ENCODE measurements at regions not wholly inside any gene's neighbourhood (a gene's known extent, or its start where the extent isn't known, plus 50 kb on each side); places are given as distances from the start of the nearest gene placed in this dataset.
"Not testable (repeated sequence)": the region's sequence is repeated elsewhere in the genome, so short reads cannot be mapped to it uniquely, and the experiment has no call there.

DNA sequence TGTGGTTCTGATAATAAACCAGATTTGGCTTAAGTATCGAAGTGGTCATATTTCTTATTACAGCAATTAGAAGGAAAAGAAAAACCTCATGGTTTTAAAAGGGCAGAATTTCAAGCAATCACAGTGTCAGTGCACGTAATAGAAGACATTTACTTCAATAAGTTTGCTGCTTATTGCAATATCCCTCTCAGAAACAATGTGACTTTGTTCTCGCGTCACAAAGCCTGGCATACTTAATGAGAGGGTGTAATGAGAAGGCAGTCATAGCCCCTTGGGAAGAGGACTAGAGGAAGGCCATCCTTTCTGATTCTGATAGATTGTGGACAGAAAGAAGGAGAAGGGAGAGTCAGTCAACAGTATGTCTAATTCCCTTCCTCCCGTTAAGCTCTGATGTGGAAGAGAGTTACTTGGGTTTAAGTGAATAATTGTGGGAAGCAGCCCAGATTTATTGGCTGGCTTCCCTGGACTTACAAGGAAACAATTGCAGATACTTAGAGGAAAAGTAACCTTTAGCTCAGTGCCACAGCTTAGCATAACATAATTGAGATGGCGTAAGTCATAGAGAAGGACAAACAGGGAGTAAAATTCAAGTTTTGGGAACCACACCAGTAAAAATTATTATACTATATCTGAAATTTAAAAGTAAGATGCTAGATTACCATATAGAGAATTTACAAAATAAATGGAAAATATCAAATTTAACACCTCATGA lies 738.2 kb downstream of the PRIM2 start:
- not testable (repeated sequence) for ATAC-seq; DNase-seq (ENCODE audit: low spot score)

DNA sequence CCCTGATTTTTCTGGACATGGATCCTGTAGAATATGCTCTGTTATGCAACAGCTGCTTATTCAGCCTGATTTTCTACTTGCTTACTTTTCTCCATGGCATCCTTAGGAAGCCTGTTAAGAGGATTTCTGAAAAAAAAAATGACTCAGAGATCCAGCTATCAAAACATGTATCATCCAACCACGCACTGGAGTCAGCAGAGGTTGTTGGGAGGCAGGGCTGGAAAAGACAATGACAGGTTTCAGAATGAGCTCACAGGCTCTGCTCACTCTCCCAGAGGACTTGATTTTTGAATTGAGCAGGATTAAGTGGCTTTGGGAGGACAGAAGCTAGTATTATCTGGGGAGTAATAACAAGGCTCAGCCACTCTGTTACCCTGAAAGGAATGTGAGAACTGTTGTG lies 742.3 kb downstream of the PRIM2 start:
- not testable (repeated sequence) for ATAC-seq; DNase-seq (ENCODE audit: low spot score)

DNA sequence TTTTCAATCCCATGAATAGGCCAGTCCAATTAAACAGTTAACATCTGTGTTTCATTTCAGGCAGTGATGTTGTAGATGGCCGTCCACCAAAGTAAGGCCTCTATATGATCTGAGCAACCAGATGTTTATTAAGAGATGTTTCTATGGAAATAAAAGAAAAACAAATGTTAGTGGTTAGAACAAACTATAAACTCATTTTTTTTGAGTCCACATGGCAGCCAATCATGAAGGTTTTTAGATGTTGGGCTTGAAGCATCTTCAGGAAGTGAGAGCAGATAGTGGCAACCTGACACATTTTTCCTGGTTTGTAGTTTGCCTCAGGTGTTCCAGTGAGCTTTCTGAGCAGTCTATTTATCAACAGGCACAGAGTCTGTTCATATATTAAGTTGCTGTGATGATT lies 746.1 kb downstream of the PRIM2 start:
- ATAC-seq, result not testable (repeated sequence)

DNA sequence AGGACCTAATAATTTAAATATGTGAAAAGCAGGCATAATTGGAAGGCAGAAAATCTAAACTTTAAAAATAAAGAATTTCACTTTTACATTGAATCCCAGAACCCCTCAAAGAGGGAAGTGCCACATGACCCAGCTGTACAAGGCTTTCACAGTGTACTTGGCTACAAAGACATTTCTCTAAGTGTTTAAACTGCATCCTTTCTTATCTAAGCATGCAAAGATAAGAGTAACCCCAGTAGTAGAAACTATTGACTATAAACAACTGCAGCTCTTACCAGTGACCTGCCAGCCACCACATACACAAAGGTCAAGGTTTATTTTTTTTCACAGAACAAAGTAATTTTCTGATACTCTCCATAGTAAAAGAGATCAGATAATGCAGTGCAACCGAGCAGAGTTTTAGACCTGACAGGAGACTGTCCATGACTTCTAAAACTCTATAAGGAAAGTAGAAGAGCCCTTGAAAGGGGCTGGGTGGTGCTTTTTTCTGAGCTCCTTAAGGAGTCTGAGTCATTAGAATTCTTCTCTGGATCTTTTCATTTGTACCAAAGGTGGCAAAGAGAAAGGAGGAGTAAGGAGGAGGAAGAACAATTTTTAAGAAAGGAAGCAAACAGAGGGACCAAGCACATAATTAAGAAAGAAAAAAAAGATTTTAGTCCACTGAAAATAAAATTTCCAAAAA lies 750.6 kb downstream of the PRIM2 start:
- not testable (repeated sequence) for DNase-seq (ENCODE audit: low spot score); ATAC-seq

More for the DNA sequence above, 746.1 kb downstream of the PRIM2 start:
- not testable (repeated sequence) for DNase-seq (ENCODE audit: low spot score)

DNA sequence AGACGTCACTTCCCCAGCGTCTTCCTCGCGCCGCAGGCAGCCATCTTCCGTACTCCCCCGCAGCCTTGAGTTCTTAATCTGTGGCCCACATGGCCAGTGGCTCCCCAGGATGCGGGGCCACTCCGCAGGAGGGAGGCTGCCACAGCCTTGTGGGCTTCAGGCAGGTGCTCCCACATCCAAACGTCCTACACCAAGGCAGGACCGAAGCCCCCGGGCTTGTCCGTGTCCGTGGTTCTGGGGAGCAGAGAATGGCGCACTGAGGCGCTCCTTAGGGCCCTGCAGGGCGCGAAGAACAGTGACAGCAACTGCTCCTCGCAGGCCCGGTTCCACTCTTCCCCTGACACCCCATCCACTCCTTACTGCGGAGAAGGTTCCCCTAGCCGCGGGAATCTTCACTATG lies 755.8 kb downstream of the PRIM2 start:
- ATAC-seq, result no peak

DNA sequence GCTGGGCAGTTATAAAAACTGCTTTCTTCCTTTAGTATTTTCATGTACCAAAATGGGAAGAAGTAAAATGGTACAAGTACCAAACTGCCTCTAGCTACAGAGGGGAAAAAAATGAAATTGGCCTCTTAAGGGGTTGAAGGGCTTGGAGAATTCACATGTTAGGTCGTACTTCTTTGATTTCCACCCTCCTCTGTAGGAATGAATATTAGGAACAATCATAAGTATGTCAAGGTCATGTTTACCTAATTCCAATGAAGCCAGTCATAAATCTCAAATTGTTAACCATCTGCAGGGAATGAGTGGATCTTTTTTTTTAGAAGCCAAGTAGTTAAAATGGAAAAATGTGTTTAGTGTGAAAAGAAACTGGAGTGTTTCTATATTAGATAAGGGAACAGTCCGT lies 772.6 kb downstream of the PRIM2 start:
- not testable (repeated sequence) for ATAC-seq; DNase-seq (ENCODE audit: low spot score)

More for the DNA sequence above, 755.8 kb downstream of the PRIM2 start:
- DNase-seq (ENCODE audit: low spot score), result no peak

DNA sequence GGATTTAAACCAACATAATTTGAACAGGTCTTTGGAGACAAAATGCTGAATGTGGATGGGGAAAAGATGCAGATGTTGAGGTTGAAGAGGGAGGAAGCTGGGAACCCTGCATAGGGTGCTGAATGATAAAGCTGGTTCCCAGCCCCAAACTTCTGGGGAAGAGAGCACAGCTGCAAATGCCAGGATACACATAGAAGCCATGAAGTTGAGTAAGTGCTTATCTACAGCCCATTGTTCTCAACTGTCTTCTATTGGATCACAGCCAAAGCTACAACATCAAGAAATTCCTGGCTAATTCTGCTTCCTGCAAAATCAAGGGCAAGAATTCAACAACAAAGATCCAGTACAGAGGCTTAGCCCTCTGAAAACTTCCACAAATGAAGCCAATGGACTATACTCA lies 779.8 kb downstream of the PRIM2 start:
- not testable (repeated sequence) for DNase-seq (ENCODE audit: low spot score); ATAC-seq

DNA sequence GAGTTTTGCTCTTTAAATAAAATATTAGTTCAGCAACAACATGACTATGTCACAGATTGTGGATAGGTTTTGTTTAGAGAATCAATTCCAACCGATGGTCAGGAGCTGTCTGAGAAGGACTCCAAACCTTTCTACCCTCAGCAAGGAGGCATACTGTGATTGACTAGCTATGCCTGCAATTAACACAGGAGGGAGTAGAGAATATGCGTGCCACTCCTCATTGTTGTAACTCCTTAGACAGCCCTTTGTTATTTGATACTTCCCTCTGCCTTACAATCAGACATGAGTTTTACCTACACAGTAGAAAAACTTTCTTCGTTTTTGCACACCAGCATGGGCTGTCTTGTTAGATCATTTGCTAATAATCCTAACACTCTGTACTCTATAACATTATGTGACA lies 796.5 kb downstream of the PRIM2 start:
- no peak for ATAC-seq
- no peak for DNase-seq (ENCODE audit: low spot score)

DNA sequence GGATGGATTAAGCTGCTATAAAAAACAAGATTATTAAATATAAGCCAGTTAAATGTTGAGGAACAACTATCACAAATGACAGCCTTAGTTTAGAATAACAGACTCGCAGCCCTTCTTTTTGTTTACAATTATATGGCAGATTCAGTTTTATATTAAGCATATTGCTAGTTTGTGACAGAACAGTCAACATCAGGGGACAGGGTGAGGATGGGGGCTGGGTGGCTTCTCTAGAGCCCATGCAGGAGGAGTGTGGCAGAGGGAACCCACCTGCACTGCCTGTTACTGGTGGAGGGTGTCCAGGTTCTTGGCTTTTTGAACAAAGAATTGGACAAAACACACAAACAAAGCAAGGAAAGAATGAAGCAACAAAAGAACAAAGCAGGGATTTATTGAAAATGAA lies 799.7 kb downstream of the PRIM2 start:
- not testable (repeated sequence) for DNase-seq (ENCODE audit: low spot score); ATAC-seq

DNA sequence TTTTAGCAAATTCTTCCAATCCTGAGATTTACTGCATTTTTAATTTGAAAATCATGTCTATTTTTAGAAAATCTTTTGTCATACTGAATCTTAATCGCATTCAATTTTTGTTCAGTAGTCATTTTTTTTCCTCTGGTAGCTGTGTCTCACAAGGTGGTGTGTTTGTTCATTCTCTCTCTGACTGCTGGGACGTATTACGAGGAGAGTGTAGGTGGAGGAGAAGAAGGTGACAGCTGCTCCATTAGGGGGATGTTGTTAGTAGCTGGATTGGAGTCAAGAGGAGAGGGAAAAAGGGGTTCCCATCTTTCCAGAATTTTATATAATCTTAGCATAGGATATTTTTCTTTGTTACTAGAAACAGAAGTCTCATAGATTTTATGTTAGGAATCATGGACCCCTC lies 804.2 kb downstream of the PRIM2 start:
- not testable (repeated sequence) for ATAC-seq; DNase-seq (ENCODE audit: low spot score)

DNA sequence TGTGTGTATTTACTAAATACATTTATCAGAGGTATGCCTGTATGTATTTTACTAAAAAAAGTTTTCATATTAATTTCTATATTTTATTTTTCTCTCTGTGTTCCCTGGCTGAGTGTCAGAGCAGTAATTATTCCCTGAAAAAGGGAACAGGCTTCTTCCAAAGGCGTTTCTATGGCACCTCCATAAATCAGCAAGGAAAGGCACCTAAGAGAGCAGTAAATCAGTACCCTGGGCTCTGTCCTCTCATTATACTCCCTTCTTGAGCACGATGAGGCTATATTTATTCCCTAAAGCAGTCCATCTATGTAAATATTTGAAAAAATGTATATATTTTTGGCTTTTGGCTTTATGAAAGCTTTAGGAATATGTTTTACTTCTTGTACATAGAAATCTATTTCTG lies 806.3 kb downstream of the PRIM2 start:
- not testable (repeated sequence) for DNase-seq (ENCODE audit: low spot score); ATAC-seq

DNA sequence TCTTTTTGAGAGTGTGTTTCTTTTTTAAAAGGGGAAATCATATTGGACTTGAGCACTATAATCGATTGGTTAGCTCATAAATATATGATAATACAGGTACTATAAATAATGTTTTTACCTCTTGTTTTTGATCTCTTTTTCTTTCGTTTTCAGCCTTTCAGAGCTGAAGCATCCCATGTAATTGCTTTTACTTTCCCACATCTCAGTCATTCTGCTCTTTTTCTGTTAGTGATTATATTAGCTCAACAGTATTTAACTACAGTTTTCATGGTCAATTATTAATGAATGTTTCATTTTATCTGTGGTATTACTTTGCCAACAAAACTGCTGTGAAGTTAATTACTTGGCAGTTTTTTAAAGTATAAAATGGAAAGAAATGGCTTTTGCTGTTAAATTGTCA lies 811.1 kb downstream of the PRIM2 start:
- ATAC-seq; DNase-seq (ENCODE audit: low spot score): not testable (repeated sequence)

DNA sequence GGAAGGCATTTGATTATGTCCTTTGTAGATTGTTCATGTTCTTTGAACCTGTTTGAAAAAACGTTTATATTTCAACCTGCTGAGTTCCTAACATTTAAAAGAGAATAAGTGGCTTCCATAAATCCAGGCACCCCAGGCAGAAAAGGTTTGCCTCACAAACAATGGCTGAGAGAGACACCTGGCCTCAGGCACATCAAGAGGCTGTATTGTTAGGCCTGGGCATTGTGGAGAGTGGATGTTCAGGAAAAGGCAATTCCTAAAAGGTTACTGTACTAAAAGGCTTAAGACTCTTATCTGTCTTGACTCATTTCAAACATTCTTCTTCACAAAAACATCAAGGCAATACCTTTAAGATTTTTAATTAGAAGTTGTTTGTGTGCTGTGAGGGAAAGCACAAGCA lies 811.7 kb downstream of the PRIM2 start:
- DNase-seq (ENCODE audit: low spot score); ATAC-seq: not testable (repeated sequence)

DNA sequence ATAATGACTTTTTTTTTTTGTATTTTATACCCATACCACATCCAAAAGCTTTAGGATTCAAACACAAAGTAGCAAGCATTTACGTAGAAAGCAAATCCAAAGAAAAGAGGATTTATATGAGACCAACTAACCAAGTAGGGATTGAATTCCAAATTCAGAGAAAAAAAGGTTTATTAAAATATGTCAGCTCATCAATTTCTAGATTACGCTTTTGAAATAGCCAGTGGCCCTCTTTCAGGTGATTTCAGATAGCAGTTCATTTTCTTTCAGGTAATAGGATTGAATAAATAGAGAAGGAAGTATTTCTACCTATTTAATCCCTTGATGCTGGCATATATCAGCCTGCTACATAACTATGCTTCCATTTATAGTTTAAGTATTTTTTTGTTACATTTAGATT lies 822.3 kb downstream of the PRIM2 start:
- ATAC-seq; DNase-seq (ENCODE audit: low spot score): not testable (repeated sequence)

DNA sequence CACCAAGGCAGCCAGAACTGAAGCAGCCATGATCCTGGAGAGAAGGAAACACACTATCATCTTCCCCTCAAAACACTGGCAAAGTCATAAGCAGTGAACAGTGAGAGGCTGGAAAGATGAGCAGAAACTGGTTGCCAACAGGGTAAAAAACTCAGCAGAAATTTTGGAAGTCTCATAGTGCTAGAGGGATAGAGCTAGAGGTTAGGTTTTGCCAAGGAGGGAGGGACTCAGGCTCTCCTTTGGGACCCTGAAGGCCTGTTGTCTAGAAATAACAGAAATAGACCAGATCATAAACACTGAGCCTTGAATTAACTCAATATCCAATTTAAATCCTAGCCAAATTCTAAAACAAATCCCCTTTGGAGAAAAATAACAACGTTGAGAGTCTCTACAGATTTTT lies 853.6 kb downstream of the PRIM2 start:
- DNase-seq (ENCODE audit: low spot score); ATAC-seq: not testable (repeated sequence)

DNA sequence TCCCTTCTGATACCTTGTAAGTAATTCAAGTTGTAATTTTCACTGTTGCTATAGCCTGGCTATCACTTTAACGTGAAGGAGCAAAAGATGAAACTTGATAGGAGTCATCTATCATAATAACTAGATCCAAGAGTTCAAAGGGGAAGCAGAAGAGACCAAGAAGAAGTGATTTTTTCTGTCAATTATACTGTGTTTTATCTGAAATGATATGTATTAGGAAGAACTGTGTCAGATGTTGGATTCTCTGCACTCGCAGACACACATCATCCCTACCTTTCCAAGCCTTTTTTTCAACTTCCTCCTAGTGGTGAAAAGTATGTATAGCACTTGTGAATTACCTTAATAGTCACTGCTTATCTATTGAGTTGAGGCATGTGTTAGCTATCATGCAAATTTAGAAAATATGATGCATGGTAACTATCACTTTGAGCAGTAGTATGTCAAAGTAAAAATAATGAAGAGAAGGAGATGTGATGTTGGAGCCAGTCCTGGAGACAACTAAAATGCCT lies 864.2 kb downstream of the PRIM2 start:
- not testable (repeated sequence) for DNase-seq (ENCODE audit: low spot score)
- peak; percentile 75 for ATAC-seq

DNA sequence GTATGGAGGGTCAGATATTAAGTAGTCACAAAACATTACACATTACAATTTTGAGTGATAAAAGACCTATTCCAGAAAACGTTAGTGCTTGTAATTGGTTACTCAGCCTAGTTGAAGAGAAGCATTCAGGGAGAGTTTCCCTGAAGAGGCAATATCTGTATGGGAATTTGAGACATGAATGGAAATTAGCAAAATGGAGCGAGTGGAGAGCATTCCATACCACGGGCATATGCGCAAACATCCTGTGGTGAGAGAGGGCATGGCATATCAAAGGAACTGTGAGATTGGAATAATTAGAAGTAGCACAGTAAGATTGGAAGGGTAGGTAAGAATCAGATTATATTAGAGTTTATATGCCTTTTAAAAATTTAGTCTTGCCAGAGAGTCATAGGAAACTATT lies 867.9 kb downstream of the PRIM2 start:
- not testable (repeated sequence) for ATAC-seq

DNA sequence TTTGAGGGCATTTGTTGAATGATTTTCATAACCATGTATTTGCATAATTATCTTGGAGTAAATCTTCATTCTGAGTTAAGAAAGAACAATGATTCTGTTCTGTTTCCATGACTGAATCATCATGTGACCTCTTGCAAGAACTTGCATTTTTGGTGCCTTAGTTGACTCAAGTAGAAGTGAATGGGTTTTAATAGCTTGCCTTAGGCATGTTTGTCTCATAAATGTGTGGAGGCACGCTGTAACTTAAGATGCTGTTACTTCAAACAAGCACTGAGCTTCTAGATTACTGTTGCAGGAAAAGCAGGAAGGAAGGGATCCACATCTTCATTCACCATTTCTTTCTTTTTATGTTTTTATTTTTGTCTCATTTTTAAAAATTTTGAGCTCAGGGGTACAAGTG lies 875.8 kb downstream of the PRIM2 start:
- not testable (repeated sequence) for ATAC-seq; DNase-seq (ENCODE audit: low spot score)

More for the DNA sequence above, 867.9 kb downstream of the PRIM2 start:
- not testable (repeated sequence) for DNase-seq (ENCODE audit: low spot score)

DNA sequence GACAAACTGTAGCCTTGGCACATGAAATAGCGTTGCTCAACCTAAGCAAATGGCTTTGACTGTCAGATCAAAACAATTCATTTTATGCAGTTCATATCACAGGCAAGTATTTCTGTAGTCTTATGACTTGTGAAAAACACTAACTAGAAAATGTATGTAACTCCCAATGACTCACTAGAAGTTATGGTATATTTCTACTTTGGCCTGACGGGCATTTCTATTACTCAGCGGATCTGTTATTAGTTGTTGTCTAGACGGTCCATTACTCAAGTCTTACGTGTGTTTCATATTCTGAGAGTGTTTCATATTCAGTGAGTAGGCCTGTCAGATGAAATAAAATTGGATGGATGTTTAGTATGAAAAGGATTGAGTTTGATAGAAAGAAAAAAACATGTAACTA lies 880.9 kb downstream of the PRIM2 start:
- ATAC-seq, result no peak
- no peak for DNase-seq (ENCODE audit: low spot score)

DNA sequence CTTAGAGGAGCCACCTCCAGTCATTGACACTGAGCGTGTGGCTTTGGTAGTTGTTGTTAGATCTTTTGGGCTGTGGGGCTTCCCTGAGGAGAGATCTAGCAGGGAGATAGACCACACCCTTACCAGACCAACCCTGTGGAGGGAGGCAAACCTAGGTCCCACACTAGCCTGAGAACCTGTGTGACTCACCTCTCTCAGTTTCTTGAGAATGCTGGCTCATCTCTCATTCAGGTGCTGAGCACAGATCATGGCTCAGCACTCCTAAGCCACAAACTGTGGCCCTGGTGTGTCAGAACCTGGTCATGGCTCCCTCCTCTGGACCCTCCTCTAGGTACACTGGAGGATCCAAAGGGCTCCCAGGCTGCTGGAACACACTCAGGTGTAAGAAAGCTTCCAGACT lies 919.7 kb downstream of the PRIM2 start:
- ATAC-seq; DNase-seq (ENCODE audit: low spot score): not testable (repeated sequence)

DNA sequence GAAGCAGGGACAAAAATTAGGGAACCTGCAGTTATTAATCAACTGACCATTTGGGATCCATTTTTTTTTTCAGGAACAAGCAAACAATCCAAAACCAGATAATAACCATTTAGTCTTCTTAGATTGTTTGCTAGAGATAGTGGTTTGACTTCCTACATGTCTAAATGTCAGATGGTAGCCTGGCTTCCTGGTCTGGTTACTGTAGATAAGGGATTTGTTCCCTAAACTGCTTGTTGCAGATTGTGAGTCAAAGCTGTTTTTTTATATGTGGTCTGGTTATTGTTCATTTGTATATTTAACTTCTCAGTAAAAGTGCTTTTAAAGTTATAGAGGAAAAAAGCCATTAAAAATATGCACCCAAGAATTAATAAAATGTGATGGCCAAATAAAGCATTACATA lies 921.0 kb downstream of the PRIM2 start:
- not testable (repeated sequence) for ATAC-seq; DNase-seq (ENCODE audit: low spot score)

DNA sequence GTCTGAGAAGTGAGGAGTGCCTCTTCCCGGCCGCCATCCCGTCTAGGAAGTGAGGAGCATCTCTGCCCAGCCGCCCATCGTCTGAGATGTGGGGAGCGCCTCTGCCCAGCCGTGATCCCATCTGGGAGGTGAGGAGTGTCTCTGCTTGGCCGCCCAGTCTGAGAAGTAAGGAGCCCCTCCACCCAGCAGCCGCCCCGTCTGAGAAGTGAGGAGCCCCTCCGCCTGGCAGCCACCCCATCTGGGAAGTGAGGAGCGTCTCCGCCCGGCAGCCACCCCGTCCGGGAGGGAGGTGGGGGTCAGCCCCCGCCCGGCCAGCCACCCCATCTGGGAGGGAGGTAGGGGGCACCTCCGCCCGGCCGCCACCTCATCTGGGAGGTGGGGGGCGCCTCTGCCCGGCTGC lies 940.2 kb downstream of the PRIM2 start:
- ATAC-seq; DNase-seq (ENCODE audit: low spot score): not testable (repeated sequence)

Data from left lobe of liver (tissue), 2 donors.